Colonic mucosa (tissue), 4 donors: ENCODE measurements at regions not wholly inside any gene's neighbourhood (a gene's known extent, or its start where the extent isn't known, plus 50 kb on each side); places are given as distances from the start of the nearest gene placed in this dataset.

ENCODE experiments used
- DNase-seq: peaks from one replicate; pipeline ENCODE4 v3.0.0-alpha.2; 2020
- H3K27ac ChIP-seq: fragments of 200-600 bp; one replicate; pipeline ENCODE4 v1.8.0; 2021
- H3K27me3 ChIP-seq: fragments of 200-600 bp; one replicate; pipeline ENCODE4 v1.8.0; 2021
- H3K36me3 ChIP-seq: fragments of 200-600 bp; one replicate; pipeline ENCODE4 v1.8.0; 2021
- H3K4me1 ChIP-seq: fragments of 200-600 bp; one replicate; pipeline ENCODE4 v1.8.0; 2021; ENCODE audit warnings: mild to moderate bottlenecking
- H3K4me3 ChIP-seq: fragments of 200-600 bp; one replicate; pipeline ENCODE4 v1.8.0; 2021
- H3K9ac ChIP-seq, 2 donors: one replicate each; pipeline ENCODE4 v1.7.0; 2013; ENCODE audit warnings: control low read depth in 2 of 2, low read depth in 2 of 2, low read length in 2 of 2
- H3K9me3 ChIP-seq: fragments of 200-600 bp; one replicate; pipeline ENCODE4 v1.8.0; 2021
- CTCF ChIP-seq: fragments of 200-600 bp; IDR thresholded peaks from one replicate; pipeline ENCODE4 v1.8.0; 2022; ENCODE audit warnings: antibody characterized with exemption, mild to moderate bottlenecking
- intact Hi-C: fragments of 100-400 bp; cut with DNase I; formaldehyde crosslinking; loops from one replicate; pipeline ENCODE4 v1.14.1; 2022
- donor health status: healthy.
- donor health status: DM: no; HTN: no; CAD: no.
- donor health status: DM: no; HTN: no; CAD: no.

DNA sequence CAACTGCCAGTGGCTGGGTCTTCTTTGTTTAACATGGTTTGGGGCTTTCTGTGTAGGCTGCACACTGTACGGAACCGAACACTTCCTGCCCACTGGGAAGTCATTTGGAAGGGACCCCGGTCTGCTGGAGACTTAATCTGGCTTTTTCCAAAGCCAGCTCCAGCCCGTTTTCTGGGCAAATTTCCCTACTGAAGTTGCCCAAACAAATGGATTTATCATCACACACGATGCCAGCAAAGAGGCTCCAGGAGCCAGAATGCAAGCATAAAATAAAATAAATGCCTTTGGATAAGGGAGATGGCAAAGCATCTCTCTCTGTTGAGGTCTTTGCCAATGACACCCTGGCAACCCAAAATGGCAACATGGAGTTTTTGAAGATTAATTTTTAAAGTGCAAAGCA, 259.9 kb upstream of the IRX3 start:
- no peaks in the 10 kb centered on the region for H3K9me3 ChIP-seq
- intact Hi-C loops = no loop called here
- no peak overlapping the region for H3K27ac ChIP-seq
- H3K4me3 ChIP-seq = no peak overlapping the region
- no peak for DNase-seq
- H3K27me3 ChIP-seq = no peaks in the 10 kb centered on the region
- no peaks in the 10 kb centered on the region for H3K36me3 ChIP-seq
- TF ChIP-seq CTCF = no peak
- no peak overlapping the region for H3K9ac ChIP-seq
- H3K4me1 ChIP-seq = no peaks in the 10 kb centered on the region

DNA sequence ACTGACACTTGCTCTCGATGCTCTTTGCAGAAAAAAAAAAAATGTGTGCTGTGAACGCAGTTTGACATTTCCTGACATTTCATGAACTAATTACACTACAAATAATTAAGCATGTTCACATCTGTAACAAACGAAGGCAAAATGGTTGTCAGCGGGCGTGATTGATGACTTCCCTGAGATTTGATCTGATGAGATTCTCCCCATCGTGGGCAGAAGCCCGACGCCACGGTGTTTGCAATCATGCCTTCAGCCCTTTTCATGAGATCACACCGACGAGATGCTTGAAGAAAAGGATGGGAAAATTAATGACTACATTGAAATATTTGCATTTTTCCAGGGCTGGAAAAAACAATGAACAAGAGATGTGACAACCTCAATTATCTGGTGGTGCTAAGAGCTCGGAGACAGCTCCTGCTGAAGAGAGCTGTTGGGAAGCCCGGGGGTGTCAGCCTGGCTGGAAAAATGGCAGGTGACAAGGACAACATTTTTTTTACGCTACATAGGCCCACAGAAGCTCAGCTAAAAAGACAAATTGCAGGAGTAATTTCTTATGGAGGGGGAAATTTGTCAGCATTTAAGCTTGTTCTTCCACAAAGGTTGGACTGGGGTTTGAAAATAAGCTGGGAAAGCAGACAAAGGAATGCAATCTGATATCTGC, 259.4 kb upstream of the IRX3 start:
- no peak for TF ChIP-seq CTCF
- H3K4me1 ChIP-seq = no peaks in the 10 kb centered on the region
- no peak overlapping the region for H3K27ac ChIP-seq
- no peak overlapping the region for H3K4me3 ChIP-seq
- intact Hi-C loops = no loop called here
- H3K9ac ChIP-seq = no peak overlapping the region
- no peaks in the 10 kb centered on the region for H3K36me3 ChIP-seq
- DNase-seq = no peak
- no peaks in the 10 kb centered on the region for H3K9me3 ChIP-seq
- H3K27me3 ChIP-seq = no peaks in the 10 kb centered on the region

DNA sequence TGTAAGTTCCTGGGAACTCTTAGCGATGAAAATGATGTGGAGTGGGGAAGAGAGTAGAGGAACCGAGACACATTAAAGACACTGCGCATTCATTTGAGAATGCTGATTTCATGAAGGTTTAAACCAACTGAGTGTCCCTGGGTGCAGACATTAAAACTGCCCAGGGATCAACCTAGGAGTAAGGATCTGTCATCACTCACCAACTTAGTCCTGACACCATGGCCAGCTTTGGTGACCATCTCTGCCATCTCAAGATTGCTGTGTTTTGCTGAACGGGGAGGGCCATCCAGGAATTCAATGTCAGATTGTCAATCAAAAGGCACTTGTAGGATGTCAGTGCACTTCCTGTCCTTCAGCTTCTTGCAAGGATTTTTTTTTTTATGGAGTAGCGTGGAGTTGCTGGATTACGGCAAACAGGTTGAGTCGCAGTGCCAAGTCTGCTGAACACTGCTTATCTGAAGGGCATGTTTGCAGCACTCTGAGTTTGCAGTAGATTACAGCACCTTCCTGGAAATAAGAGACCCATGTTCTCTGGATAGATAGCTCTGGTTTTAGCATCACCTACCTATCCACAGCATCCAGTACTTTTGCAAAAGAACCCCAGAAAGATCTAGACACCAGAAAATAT, 258.1 kb upstream of the IRX3 start:
- Histone ChIP-seq H3K9me3 (no peaks in the 10 kb centered on the region), H3K27me3 (no peaks in the 10 kb centered on the region), H3K36me3 (no peaks in the 10 kb centered on the region), H3K4me3 (no peak overlapping the region), H3K9ac (no peak overlapping the region), H3K4me1 (no peaks in the 10 kb centered on the region), H3K27ac (no peak overlapping the region)
- TF ChIP-seq CTCF = no peak
- DNase-seq = no peak
- intact Hi-C loops = no loop called here

GRCh38 chr16:54542805-54543505, 256.4 kb upstream of the IRX3 start:
- no peak for TF ChIP-seq CTCF
- Histone ChIP-seq H3K27ac (no peak overlapping the region), H3K36me3 (no peaks in the 10 kb centered on the region), H3K4me3 (no peak overlapping the region), H3K27me3 (no peaks in the 10 kb centered on the region), H3K4me1 (no peaks in the 10 kb centered on the region), H3K9ac (no peak overlapping the region), H3K9me3 (no peaks in the 10 kb centered on the region)
- intact Hi-C loops = no loop called here
- no peak for DNase-seq

DNA sequence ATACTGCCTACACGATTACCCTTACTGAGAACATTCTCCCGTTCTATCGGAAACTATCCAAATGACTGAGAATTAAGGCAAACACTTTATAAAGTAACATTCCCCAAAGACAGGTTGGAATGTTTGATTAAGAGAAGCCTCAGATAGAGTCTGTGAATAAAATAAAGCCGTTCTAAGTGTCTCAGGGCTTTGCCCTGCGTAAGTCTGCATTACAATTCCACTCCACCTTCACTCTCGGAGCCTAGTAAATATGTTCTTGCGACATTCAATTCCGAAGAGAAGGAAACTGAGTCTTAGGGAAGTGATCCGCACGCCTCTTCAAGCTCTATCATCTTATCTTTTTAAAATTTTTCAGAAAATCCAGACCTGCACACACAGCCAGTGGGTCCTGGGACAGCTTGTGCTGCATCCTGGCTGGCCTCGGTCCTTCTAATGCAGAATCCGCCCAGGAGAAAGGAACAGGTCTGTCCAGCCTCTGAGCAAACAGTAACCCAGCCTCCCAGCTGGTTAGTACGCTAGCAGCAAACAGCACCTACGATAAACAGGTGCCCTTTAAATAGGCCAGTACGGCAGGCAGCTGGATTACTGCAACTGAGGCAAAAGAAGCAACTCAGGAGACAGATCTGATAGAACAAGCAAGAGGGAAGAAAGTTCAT, 254.1 kb upstream of the IRX3 start:
- H3K9me3 ChIP-seq = no peaks in the 10 kb centered on the region
- peak; percentile 23 for DNase-seq
- TF ChIP-seq CTCF = no peak
- H3K4me1 ChIP-seq = no peaks in the 10 kb centered on the region
- no peak overlapping the region for H3K9ac ChIP-seq
- H3K27me3 ChIP-seq = no peaks in the 10 kb centered on the region
- no peak overlapping the region for H3K4me3 ChIP-seq
- H3K36me3 ChIP-seq = no peaks in the 10 kb centered on the region
- no peak overlapping the region for H3K27ac ChIP-seq
- intact Hi-C loops = no loop called here
